Mesenchymal stem cell (in vitro differentiated cells and primary cell): ENCODE measurements at regions not wholly inside any gene's neighbourhood (a gene's known extent, or its start where the extent isn't known, plus 50 kb on each side); places are given as distances from the start of the nearest gene placed in this dataset.

Experiments used
- DNase-seq: peaks from one replicate; pipeline ENCODE4 v3.0.0-alpha.2; 2013
- H2AFZ ChIP-seq: one replicate; pipeline ENCODE4 v1.6.1; 2013; ENCODE audit warnings: low read depth, mild to moderate bottlenecking, control low read depth, inconsistent platforms, low read length, moderate library complexity
- H2AK5ac ChIP-seq: 2 replicates; pipeline ENCODE4 v1.6.1; 2013; ENCODE audit warnings: low read length, moderate library complexity, mild to moderate bottlenecking, inconsistent platforms; ENCODE audit not compliant: severe bottlenecking
- H2BK120ac ChIP-seq: one replicate; pipeline ENCODE4 v1.6.1; 2013; ENCODE audit warnings: low read depth, mild to moderate bottlenecking, inconsistent platforms, low read length, moderate library complexity
- H2BK12ac ChIP-seq, 2 experiments: one replicate each; pipeline ENCODE4 v1.6.1; 2013; ENCODE audit warnings: inconsistent platforms in 2 of 2, low read length in 2 of 2, mild to moderate bottlenecking in 2 of 2, moderate library complexity in 2 of 2, control low read depth in 1 of 2
- H2BK15ac ChIP-seq: one replicate; pipeline ENCODE4 v1.6.1; 2013; ENCODE audit warnings: mild to moderate bottlenecking, low read depth, inconsistent platforms; ENCODE audit not compliant: poor library complexity, severe bottlenecking
- H2BK5ac ChIP-seq: 2 replicates; pipeline ENCODE4 v1.6.1; 2013; ENCODE audit warnings: low read depth, mild to moderate bottlenecking, low read length, control low read depth, inconsistent platforms; ENCODE audit not compliant: poor library complexity, severe bottlenecking
- H3K14ac ChIP-seq, 2 experiments: one replicate each; pipeline ENCODE4 v1.6.1; 2013; ENCODE audit warnings: inconsistent platforms in 2 of 2, low read length in 2 of 2, control low read depth in 1 of 2, mild to moderate bottlenecking in 1 of 2, moderate library complexity in 1 of 2
- H3K18ac ChIP-seq, 2 experiments: one replicate each; pipeline ENCODE4 v1.6.1; 2013; ENCODE audit warnings: inconsistent platforms in 2 of 2, low read length in 2 of 2, control low read depth in 1 of 2, low read depth in 1 of 2, mild to moderate bottlenecking in 1 of 2
- H3K23ac ChIP-seq, 2 experiments: one replicate each; pipeline ENCODE4 v1.6.1; 2013; ENCODE audit warnings: inconsistent platforms in 2 of 2, low read length in 2 of 2, mild to moderate bottlenecking in 2 of 2, moderate library complexity in 2 of 2, control low read depth in 1 of 2
- H3K27ac ChIP-seq: 2 replicates; pipeline ENCODE4 v1.5.1; 2013; ENCODE audit warnings: mild to moderate bottlenecking, moderate library complexity, low read length, control low read depth, inconsistent platforms; ENCODE audit not compliant: poor library complexity, severe bottlenecking
- H3K27me3 ChIP-seq, 2 experiments: 2 replicates each; pipeline versions ENCODE4 v1.6.1 to v1.7.0; 2013; ENCODE audit warnings: low read length in 2 of 2, mild to moderate bottlenecking in 2 of 2, moderate library complexity in 2 of 2, control low read depth in 1 of 2, inconsistent platforms in 1 of 2; ENCODE audit not compliant: control insufficient read depth in 1 of 2, insufficient read depth in 1 of 2
- H3K36me3 ChIP-seq, 2 experiments: 2 replicates each; pipeline versions ENCODE4 v1.6.1 to v1.7.0; 2013; ENCODE audit warnings: low read length in 2 of 2, control low read depth in 1 of 2, inconsistent platforms in 1 of 2, low read depth in 1 of 2, mild to moderate bottlenecking in 1 of 2; ENCODE audit not compliant: insufficient read depth in 2 of 2, control insufficient read depth in 1 of 2
- H3K4ac ChIP-seq, 2 experiments: one replicate each; pipeline ENCODE4 v1.6.1; 2013; ENCODE audit warnings: inconsistent platforms in 2 of 2, low read length in 2 of 2, mild to moderate bottlenecking in 2 of 2, moderate library complexity in 2 of 2, control low read depth in 1 of 2, low read depth in 1 of 2
- H3K4me1 ChIP-seq: 2 replicates; pipeline ENCODE4 v1.6.1; 2013; ENCODE audit warnings: low read depth, low read length, control low read depth; ENCODE audit not compliant: control insufficient read depth, insufficient read depth
- H3K4me2 ChIP-seq: 2 replicates; pipeline ENCODE4 v1.6.1; 2013; ENCODE audit warnings: low read length, mild to moderate bottlenecking, inconsistent platforms; ENCODE audit not compliant: poor library complexity, severe bottlenecking
- H3K4me3 ChIP-seq, 2 experiments: 2 replicates each; pipeline versions ENCODE4 v1.5.1 to v1.7.0; 2013; ENCODE audit warnings: low read length in 2 of 2, mild to moderate bottlenecking in 2 of 2, control low read depth in 1 of 2, low read depth in 1 of 2; ENCODE audit not compliant: insufficient read depth in 1 of 2
- H3K79me1 ChIP-seq: replicated peaks from 2 replicates; pipeline ENCODE4 v1.6.1; 2013; ENCODE audit warnings: mild to moderate bottlenecking, control low read depth, low read length, inconsistent platforms; ENCODE audit not compliant: poor library complexity, severe bottlenecking
- H3K9ac ChIP-seq: 2 replicates; pipeline ENCODE4 v1.7.0; 2013; ENCODE audit warnings: mild to moderate bottlenecking, low read length, moderate library complexity
- H3K9me3 ChIP-seq: 2 replicates; pipeline ENCODE4 v1.7.0; 2013; ENCODE audit warnings: mild to moderate bottlenecking, low read length; ENCODE audit not compliant: control insufficient read depth
- H4K8ac ChIP-seq: one replicate; pipeline ENCODE4 v1.6.1; 2013; ENCODE audit warnings: inconsistent platforms, mild to moderate bottlenecking, low read length, moderate library complexity
- H4K91ac ChIP-seq: one replicate; pipeline ENCODE4 v1.6.1; 2013; ENCODE audit warnings: mild to moderate bottlenecking, low read length, inconsistent platforms
- WGBS: methylation state at CpG from one replicate; pipeline ENCODE4 v1.1.7; 2013; ENCODE audit warnings: mixed read lengths; 5-methylcytosine and 5-hydroxymethylcytosine counted together

DNA sequence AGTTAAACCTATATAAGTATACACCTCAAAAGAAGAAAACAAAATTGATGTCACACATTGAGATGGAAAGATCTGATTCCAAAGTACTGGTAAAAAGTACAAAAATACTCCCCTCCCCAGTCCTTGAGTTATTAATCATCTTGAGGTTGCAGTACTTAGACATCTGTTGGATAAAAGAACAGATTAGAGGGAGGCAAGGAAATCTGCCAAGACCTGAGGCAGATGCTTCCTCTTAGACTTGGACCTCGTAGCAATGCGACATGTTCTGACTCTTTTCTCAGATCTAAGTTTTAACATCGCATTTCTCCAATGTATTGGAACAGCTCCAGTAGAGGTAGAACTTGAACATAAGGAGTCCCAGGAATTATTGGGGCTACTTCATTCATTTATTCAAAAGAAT, 187.9 kb upstream of the GRIN2B start:
- Histone ChIP-seq H3K14ac (no peak overlapping the region), H3K36me3 (no peaks in the 10 kb centered on the region), H2BK5ac (no peak overlapping the region), H3K4me3 (no peak overlapping the region), H3K4ac (no peak overlapping the region), H3K27ac (no peak overlapping the region), H3K18ac (no peak overlapping the region), H2BK120ac (no peak overlapping the region), H3K27me3 (peaks cover 0 to 5% of the 10 kb centered on the region in 2 experiments), H2AK5ac (no peak overlapping the region), H4K8ac (no peak overlapping the region), H2BK15ac (no peak overlapping the region), H3K9me3 (no peaks in the 10 kb centered on the region), H2AFZ (no peak overlapping the region), H2BK12ac (no peak overlapping the region), H4K91ac (no peak overlapping the region), H3K4me1 (no peaks in the 10 kb centered on the region), H3K4me2 (no peak overlapping the region), H3K9ac (no peak overlapping the region), H3K79me1 (no peaks in the 10 kb centered on the region), H3K23ac (no peak overlapping the region)
- WGBS: 92% methylated on average over 3 of the region's 3 CpGs
- no peak for DNase-seq

DNA sequence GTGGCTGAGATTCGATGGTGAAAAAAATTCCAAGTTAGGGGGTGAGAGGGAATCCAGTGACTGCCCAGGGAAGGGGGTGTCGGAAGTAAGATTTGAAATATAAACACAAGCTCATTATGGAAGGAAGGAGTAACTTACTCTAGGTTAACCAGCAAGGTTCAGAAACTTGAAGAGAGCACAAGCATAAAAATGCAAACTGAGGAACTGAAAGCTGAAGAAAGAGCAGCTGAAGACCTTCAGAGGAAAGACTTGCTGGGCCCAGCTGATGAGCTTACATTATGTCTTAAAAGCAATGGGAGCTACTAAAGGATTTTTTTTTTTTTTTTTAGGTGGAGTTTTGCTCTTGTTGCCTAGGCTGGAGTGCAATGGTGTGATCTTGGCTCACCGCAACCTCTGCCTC, 189.7 kb upstream of the GRIN2B start:
- no peak for DNase-seq
- no peaks in the 10 kb centered on the region for H3K36me3 ChIP-seq
- no peaks in the 10 kb centered on the region for H3K4me1 ChIP-seq
- no peak overlapping the region for H2AK5ac ChIP-seq
- H3K4ac ChIP-seq: no peak overlapping the region
- H3K18ac ChIP-seq: no peak overlapping the region
- no peak overlapping the region for H2BK12ac ChIP-seq
- no peak overlapping the region for H3K4me3 ChIP-seq
- no peak overlapping the region for H3K9ac ChIP-seq
- no peak overlapping the region for H2BK120ac ChIP-seq
- no peak overlapping the region for H3K27ac ChIP-seq
- peaks cover 0 to 9% of the 10 kb centered on the region in 2 experiments for H3K27me3 ChIP-seq
- no peaks in the 10 kb centered on the region for H3K9me3 ChIP-seq
- no peak overlapping the region for H2BK5ac ChIP-seq
- H4K8ac ChIP-seq: no peak overlapping the region
- no peak overlapping the region for H2BK15ac ChIP-seq
- H3K14ac ChIP-seq: no peak overlapping the region
- H2AFZ ChIP-seq: no peak overlapping the region
- H3K23ac ChIP-seq: no peak overlapping the region
- H4K91ac ChIP-seq: no peak overlapping the region
- no peaks in the 10 kb centered on the region for H3K79me1 ChIP-seq
- 93% methylated on average over 2 of the region's 3 CpGs for WGBS
- no peak overlapping the region for H3K4me2 ChIP-seq

GRCh38 chr12:14175206-14175605, 190.3 kb upstream of the ATF7IP start:
- WGBS: 81% methylated on average over 1 of the region's 2 CpGs
- Histone ChIP-seq H3K27ac (no peak overlapping the region), H2AFZ (no peak overlapping the region), H2AK5ac (no peak overlapping the region), H3K79me1 (no peaks in the 10 kb centered on the region), H3K27me3 (peaks cover 0 to 9% of the 10 kb centered on the region in 2 experiments), H2BK12ac (no peak overlapping the region), H3K9ac (no peak overlapping the region), H2BK15ac (no peak overlapping the region), H3K9me3 (no peaks in the 10 kb centered on the region), H3K36me3 (no peaks in the 10 kb centered on the region), H3K18ac (no peak overlapping the region), H3K23ac (no peak overlapping the region), H3K14ac (no peak overlapping the region), H4K91ac (no peak overlapping the region), H3K4ac (no peak overlapping the region), H3K4me2 (no peak overlapping the region), H4K8ac (no peak overlapping the region), H3K4me1 (no peaks in the 10 kb centered on the region), H2BK5ac (no peak overlapping the region), H2BK120ac (no peak overlapping the region), H3K4me3 (no peak overlapping the region)
- no peak for DNase-seq

DNA sequence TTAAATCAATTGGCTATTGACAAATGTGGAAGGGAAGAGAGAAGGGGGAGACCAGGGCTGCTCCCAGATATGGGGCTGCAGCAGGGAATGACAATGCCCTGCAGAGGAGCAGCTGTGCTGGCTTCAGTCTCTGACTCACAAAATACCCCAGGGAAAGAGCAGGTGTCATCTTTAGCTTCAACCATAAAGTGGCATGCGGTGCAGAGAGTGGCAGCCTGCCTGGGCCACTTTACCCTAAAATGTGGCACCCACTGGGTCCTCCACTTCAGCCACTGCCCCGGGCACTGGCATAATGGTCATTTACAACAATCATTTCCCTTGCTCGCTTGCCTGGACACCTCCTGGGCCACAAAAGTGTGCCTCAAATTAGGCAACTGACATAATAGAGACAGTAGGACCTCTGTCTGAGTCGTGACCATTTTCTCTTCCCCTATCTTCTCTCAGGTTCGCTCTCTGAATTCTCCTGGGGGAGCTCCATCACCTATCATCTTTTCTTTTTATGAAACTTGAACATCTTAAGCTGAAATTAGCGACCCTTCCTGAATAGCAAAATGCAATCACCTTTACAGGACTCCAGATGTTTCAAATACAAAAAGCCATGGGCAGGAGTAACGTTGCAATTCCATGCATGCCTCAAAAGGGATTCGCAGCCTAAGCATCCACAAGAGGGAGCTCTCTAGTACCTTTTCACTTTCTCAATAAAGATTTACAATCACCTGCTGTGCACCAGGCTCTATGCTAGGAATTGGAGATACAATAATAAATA, 179.9 kb upstream of the ATF7IP start:
- DNase-seq: peak; percentile 36
- no peak overlapping the region for H2BK12ac ChIP-seq
- H2BK15ac ChIP-seq: no peak overlapping the region
- H3K4me1 ChIP-seq: no peaks in the 10 kb centered on the region
- no peak overlapping the region for H4K91ac ChIP-seq
- no peaks in the 10 kb centered on the region for H3K36me3 ChIP-seq
- H2BK120ac ChIP-seq: no peak overlapping the region
- H4K8ac ChIP-seq: no peak overlapping the region
- H2AK5ac ChIP-seq: no peak overlapping the region
- no peak overlapping the region for H3K4me2 ChIP-seq
- H3K23ac ChIP-seq: no peak overlapping the region
- H2AFZ ChIP-seq: no peak overlapping the region
- H2BK5ac ChIP-seq: no peak overlapping the region
- H3K4me3 ChIP-seq: no peak overlapping the region
- 46% methylated on average over 8 of the region's 8 CpGs for WGBS
- H3K79me1 ChIP-seq: no peaks in the 10 kb centered on the region
- no peak overlapping the region for H3K18ac ChIP-seq
- H3K4ac ChIP-seq: no peak overlapping the region
- H3K14ac ChIP-seq: no peak overlapping the region
- H3K9me3 ChIP-seq: no peaks in the 10 kb centered on the region
- H3K27ac ChIP-seq: no peak overlapping the region
- H3K9ac ChIP-seq: no peak overlapping the region
- peaks cover 0 to 19% of the 10 kb centered on the region in 2 experiments for H3K27me3 ChIP-seq
